AG04450 (cell line): ENCODE measurements at regions not wholly inside any gene's neighbourhood (a gene's known extent, or its start where the extent isn't known, plus 50 kb on each side); places are given as distances from the start of the nearest gene placed in this dataset.

ENCODE experiments used
- CTCF ChIA-PET: fragments of 300-600, 350-600 bp; formaldehyde crosslinking; extraction: SDS; loops from one replicate; lab custom pipeline; 2022; ENCODE audit warnings: antibody characterized with exemption, inconsistent platforms; lab: Charles Lee
- POLR2A ChIA-PET: fragments of 350-600 bp; formaldehyde crosslinking; extraction: SDS; loops from one replicate; lab custom pipeline; 2021; ENCODE audit warnings: antibody characterized with exemption, inconsistent platforms; lab: Yijun Ruan, JAX
- DNase-seq: peaks from one replicate; pipeline ENCODE4 v3.0.0-alpha.2; 2011; ENCODE audit warnings: low read depth, low spot score
- H3K27ac ChIP-seq: one replicate; pipeline ENCODE4 v1.5.1; 2012; ENCODE audit warnings: low read depth, low read length, control low read depth
- H3K27me3 ChIP-seq: one replicate; pipeline ENCODE4 v1.6.0; 2012; ENCODE audit warnings: low read length; ENCODE audit not compliant: control insufficient read depth, insufficient read depth
- H3K4me3 ChIP-seq: 2 replicates; pipeline ENCODE4 v1.5.1; 2011; ENCODE audit warnings: mild to moderate bottlenecking, low read depth, low read length, control low read depth
- H3K9me3 ChIP-seq: 2 replicates; pipeline ENCODE4 v1.5.1; 2012; ENCODE audit warnings: low read length; ENCODE audit not compliant: control insufficient read depth, insufficient read depth
- TF ChIP-seq, protein P1 (sequence below): IDR thresholded peaks from 2 replicates; pipeline ENCODE4 v1.5.1; 2011; ENCODE audit warnings: low read depth, low read length, control low read depth, inconsistent platforms

GRCh38 chr16:63830061-63830460 lies 1291.8 kb downstream of the CDH11 start:
- Histone ChIP-seq H3K27ac (no peak overlapping the region), H3K9me3 (no peaks in the 10 kb centered on the region), H3K27me3 (no peaks in the 10 kb centered on the region), H3K4me3 (no peak overlapping the region)
- ChIA-PET CTCF (no interaction called here), POLR2A (no interaction called here)
- DNase-seq, result no peak
- TF ChIP-seq, protein P1, sequence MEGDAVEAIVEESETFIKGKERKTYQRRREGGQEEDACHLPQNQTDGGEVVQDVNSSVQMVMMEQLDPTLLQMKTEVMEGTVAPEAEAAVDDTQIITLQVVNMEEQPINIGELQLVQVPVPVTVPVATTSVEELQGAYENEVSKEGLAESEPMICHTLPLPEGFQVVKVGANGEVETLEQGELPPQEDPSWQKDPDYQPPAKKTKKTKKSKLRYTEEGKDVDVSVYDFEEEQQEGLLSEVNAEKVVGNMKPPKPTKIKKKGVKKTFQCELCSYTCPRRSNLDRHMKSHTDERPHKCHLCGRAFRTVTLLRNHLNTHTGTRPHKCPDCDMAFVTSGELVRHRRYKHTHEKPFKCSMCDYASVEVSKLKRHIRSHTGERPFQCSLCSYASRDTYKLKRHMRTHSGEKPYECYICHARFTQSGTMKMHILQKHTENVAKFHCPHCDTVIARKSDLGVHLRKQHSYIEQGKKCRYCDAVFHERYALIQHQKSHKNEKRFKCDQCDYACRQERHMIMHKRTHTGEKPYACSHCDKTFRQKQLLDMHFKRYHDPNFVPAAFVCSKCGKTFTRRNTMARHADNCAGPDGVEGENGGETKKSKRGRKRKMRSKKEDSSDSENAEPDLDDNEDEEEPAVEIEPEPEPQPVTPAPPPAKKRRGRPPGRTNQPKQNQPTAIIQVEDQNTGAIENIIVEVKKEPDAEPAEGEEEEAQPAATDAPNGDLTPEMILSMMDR, result no peak

DNA sequence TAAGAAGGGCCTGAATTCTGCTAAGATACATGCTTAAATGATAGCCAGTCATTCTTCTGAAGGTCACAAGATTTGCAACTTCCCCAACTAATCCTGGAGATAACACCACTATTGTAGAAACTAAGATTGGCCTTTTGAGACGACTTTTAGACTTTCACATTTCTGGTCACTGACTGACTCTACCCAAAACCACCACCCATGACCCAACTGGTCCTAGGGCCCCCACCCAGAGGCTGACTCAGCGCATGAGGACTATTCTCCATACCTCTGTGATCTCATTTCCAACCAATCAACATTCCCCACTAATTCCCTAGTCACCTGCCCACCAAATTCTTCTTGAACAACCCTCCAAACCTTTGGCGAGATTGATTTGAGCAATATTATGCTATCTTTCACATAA lies 1299.0 kb downstream of the CDH11 start:
- DNase-seq, result no peak
- ChIA-PET CTCF (no interaction called here), POLR2A (no interaction called here)
- Histone ChIP-seq H3K27ac (no peak overlapping the region), H3K9me3 (no peaks in the 10 kb centered on the region), H3K27me3 (no peaks in the 10 kb centered on the region), H3K4me3 (no peak overlapping the region)
- TF ChIP-seq, protein P1, result no peak

DNA sequence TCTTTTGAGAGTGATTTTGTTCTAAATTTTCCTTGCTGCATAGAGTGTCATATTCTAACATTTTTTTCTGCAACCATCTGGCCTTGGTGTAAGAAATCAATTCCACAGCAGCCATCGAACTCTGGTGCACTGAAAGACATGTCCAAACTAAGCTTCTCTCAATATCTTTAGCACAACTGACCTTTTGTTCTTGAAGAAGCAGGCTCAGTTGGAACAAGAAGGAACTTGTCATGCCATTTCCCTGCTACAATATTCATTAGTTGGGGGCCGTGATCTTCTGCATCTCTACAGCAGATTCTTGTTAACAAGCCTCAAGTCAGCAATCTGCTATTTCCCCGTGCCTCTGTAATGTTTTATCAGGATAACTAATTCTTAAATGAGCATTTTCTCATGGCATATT lies 1305.6 kb downstream of the CDH11 start:
- no peaks in the 10 kb centered on the region for H3K9me3 ChIP-seq
- no peak for DNase-seq
- H3K27ac ChIP-seq, result no peak overlapping the region
- no peak overlapping the region for H3K4me3 ChIP-seq
- TF ChIP-seq, protein P1, result no peak
- H3K27me3 ChIP-seq, result no peaks in the 10 kb centered on the region
- ChIA-PET POLR2A (no interaction called here), CTCF (no interaction called here)

DNA sequence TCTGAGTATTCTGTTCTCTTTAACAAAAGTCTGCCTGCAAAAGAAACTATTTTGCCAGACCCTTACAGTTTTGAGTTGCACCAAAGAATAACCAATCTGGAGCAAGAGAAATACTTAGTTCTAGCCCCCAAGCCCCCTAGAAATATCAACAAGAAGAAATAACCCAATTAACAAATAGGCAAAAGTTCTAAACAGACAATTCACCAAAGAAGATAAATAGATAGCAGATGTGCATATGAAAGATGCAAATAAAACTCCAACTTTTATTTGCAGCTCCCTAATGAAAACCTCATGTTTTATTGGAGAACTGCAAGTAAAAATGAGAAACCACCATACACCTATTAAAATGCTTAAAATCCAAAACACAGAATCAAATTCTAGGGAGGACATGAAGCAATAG lies 1308.0 kb downstream of the CDH11 start:
- no peaks in the 10 kb centered on the region for H3K27me3 ChIP-seq
- no peak overlapping the region for H3K27ac ChIP-seq
- DNase-seq, result no peak
- ChIA-PET CTCF (no interaction called here), POLR2A (no interaction called here)
- no peak overlapping the region for H3K4me3 ChIP-seq
- H3K9me3 ChIP-seq, result no peaks in the 10 kb centered on the region
- TF ChIP-seq, protein P1, result no peak

GRCh38 chr16:63808730-63809129 lies 1313.1 kb downstream of the CDH11 start:
- H3K27ac ChIP-seq, result no peak overlapping the region
- ChIA-PET POLR2A (no interaction called here), CTCF (no interaction called here)

More at GRCh38 chr16:63808730-63809129, 1313.1 kb downstream of the CDH11 start:
- TF ChIP-seq, protein P1, result no peak
- Histone ChIP-seq H3K4me3 (no peak overlapping the region), H3K9me3 (no peaks in the 10 kb centered on the region), H3K27me3 (no peaks in the 10 kb centered on the region)
- no peak for DNase-seq
